ENCODE measurements at regions not wholly inside any gene's neighbourhood (a gene's known extent, or its start where the extent isn't known, plus 50 kb on each side); places are given as distances from the start of the nearest gene placed in this dataset.
"Not testable (repeated sequence)": the region's sequence is repeated elsewhere in the genome, so short reads cannot be mapped to it uniquely, and the experiment has no call there.

DNA sequence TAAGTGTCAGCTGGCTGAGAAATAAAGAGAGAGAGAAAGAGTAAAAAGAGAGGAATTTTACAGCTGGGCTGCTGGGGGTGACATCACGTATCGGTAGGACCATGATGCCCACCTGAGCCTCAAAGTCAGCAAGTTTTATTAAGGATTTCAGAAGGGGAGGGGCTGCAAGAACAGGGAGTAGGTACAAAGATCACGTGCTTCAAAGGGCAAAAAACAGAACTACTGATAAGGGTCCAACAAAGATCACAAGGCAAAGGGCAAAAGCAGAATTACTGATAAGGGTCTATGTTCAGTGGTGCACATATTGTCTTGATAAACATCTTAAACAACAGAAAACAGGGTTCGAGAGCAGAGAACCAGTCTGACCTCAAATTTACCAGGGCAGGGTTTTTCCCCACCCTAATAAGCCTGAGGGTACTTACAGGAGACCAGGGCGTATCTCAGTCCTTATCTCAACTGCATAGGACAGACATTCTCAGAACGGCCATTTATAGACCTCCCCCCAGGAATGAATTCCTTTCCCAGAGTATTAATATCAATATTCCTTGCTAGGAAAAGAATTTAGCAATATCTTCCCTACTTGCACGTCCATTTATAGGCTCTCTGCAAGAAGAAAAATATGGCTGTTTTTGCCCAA, 128.3 kb upstream of the PZP start:
- DNase-seq (ENCODE audit: low read depth): not testable (repeated sequence)

DNA sequence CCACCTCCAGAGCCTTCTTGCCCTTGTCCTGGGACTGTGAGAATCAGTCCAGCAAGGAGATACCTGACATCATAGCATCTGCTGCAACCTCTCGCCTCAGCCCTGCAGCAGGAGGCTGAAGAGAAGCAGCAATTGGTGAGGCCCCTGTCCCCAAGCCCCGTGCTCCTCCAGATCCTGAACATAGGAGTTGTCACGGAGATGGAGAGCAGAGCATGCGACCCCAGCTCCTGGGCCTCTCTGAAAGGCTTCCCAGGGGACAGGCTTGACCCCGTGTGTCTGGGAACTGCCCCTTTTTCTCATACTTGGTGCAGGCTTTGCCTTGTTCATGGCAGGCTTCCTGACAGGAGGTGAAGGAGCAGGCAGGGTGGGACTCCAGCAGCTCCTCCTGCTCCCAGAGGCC, 127.7 kb upstream of the PZP start:
- DNase-seq (ENCODE audit: low read depth): no peak

DNA sequence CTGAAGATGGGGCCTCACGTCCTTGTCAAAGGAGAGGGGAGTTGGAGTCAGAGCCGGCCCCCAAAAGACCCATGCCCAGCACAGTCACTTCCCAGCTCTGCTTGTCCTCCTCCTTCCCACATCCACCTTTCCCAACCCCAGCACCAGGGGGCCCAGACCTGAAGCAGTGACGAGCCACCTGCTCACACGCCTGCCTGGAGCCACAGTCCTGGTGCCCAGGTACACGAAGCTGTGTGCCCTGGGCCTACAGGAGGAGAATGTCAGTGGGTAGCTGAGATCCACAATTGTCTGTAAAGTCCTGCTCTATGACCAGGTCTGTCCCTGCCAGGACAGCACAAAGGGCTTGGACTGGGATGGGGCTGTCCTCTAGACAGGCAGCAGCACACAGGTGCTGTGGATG, 126.8 kb upstream of the PZP start:
- DNase-seq (ENCODE audit: low read depth): no peak

DNA sequence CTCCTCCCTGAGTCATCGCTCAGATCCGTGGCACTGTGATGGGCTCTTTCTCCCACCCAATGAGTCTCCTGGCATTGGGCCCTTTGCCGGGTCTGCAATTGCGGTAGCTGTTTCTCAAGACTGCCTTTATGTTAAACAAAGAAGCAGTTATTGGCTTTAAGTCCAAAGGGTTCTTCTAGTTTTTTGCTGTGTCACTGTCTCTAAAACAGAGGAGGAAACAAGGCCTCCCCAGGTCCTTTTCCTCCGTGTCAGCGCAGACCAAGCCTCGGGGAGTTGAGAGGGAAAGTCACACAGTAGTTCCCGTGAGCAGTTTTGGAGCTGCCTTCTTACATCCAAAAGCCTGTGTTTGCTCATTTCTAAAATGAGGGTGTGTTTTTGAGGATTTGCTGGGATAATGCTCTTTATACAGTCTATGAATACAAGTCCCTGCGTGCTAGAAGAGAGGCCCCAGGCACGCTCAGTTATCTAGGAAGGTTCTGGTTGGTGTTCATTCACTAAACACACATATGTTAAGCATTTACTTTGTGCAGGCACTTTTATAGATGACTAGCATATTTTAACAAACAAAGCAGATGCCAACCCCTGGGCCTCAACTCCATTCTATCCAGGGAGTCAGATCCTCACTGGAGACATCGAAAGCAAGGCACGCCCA, 126.0 kb upstream of the PZP start:
- peak; percentile 7 for DNase-seq (ENCODE audit: low read depth)

DNA sequence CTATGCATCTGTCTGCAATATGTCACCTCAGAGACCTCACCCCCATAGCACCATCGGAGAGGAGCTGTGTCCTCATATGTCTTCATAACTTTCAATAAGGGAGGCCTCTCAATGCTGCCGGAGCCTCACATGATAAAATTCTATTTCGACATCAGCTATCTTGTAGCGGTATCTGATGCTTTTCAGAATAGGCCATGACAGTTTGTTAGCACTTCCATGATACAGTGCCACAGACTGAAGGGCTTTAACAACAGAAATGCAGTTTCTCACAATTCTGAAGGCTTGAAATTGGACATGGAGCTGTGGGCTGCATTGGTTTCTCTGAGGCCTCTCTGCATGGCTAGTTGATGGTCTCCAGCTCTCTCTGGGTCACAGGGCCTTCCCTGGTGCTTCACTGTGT, 125.0 kb upstream of the PZP start:
- no peak for DNase-seq (ENCODE audit: low read depth)

DNA sequence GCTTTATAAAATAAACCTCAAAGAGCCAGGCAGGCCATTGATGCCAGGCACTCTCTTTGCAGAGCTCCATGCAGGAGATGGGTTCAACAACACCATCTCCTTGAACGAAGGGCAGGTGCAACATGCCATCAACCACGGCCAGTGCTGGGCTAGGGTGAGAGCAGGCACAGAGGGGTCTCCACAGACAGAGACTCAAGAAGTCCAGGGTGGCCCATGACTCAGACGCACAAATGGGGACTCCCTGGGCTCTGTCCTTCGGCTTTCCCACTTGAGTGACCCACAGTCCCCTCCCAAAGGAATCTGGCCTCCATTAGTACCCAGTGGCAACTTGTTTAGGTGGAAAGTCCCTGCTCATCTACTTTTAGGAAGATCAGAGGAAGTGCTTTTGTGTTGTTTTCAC, 124.4 kb upstream of the PZP start:
- DNase-seq (ENCODE audit: low read depth): no peak

DNA sequence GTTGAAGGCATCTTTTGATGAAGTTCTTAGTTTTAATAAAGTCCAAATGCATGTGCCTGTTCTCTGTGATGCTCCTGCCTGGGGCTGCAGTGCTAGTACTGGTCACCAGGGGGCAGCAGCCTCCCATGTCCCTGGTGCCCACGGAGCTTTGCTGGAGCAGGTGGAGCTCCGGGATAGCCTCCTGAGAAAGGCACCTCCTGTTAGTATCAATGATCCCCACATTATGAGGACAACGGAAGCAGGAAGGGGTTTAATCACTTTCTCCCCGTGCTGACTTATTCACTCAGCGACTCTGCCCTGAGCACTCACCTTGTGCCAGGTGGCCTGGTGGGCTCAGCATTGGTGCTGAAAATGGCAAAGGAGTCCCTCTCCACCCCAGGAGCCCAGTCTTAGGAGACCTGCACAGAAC, 123.0 kb upstream of the PZP start:
- peak; percentile 38 for DNase-seq (ENCODE audit: low read depth)

DNA sequence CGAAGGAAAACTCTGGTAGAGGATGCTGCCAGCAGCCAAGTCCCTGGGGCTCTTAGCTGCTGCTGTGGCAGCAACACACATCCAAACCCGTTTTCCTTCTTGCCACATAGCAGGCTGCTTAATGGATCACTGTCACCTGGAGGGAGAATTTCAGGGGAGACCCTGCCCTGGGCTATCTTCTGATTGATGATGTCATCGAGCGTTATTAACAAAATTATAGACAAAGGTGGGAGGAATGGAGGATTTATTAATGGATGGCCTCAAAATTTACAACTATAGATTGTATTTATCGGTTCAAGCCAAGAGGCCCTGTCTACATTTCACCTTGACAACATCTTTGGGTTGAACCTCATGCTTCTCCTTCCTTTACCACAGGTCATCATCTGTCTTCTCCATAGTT, 120.8 kb upstream of the PZP start:
- no peak for DNase-seq (ENCODE audit: low read depth)

DNA sequence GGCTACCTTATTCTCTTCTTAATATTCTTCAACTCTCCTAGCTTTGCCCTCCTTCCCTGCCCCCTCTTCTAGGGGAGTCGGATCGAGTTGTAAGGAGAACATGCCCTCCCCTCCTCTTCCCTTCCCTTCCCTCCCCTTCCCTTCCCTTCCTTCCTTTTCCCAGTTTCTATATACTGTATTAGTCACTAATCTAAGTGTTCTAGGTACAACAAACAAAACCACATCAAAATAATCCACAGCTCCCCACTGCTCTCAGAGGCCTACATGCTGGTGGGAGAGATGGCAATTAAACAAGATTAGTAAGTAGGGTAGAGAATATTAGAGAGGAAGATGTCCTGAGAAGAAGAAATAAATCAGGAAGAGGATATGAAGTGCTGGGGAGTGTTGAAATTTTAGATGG, 119.9 kb upstream of the PZP start:
- DNase-seq (ENCODE audit: low read depth): no peak

DNA sequence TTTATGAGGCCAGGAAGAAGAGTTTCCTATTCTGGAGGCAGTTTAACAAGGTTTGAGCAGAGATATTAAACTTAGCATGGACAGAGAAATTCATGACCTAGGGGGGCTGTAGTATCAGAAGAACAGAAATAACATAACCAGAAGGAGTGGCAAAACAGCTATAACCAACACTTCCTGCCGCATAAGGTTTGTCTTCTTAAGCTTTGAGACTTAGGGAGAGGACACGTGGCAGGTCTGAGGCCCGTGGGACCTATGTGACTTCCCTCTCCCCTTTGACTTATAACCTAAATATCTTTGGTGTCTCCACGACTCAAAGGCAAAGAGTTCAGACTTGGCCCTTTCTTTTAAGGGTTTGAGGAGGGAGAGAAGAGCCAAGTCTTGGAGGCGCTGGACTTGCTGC, 119.1 kb upstream of the PZP start:
- no peak for DNase-seq (ENCODE audit: low read depth)

DNA sequence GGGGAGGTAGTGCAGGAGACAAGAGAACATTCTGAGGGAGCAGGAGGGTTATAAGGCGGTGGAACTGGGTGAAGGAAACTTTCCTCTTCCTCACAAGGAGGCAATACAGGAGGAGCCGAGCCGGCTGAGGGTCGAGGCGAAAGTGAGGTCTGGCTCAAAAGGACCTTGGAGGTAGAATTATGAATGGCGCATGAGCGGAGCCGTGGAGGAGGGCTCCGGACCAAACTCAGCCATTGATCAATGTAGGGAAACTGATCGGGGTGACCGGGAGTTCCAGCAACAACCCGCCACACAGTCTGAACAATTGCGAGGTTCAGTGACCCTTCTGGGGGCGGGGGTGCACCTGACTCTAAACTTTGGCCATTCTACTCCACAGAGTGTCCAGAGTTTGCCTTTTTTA, 118.7 kb upstream of the PZP start:
- DNase-seq (ENCODE audit: low read depth): not testable (repeated sequence)

DNA sequence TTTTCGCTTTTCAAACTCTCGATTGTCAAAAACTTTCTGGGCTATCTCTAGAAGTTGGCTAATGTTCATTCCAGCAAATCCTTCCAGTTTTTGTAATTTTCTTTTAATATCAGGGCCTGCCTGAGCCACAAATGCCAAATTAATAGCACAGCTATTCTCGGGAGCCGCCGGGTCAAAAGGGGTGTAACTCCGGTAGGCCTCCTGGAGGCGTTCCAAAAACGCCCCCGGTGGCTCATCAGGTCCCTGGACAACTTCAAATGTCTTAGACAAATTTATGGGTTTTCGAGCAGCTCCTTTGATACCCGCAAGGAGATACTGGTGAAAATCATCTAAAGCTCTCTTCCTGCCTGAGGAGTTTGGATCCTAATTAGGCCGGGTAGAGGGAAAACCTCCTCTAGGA, 117.9 kb upstream of the PZP start:
- no peak for DNase-seq (ENCODE audit: low read depth)

DNA sequence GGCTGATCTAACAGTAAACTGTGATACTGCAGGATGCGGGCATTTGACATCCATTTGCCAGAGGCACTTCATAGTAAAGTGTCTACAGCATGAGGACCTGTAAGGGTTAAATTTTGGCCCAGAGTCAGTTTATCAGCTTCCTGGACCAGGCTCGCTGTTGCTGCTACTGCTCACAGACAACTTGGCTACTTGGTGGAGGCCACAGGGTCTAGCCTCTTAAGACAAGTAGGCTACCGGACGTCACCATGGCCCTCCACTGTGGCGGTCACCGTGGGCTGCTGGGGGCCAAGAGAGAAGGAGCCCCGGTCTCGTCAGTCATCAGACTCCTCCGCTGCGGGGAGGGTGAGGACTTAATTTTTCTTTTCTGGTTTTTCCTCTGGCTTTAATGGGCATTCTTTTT, 117.3 kb upstream of the PZP start:
- DNase-seq (ENCODE audit: low read depth): no peak

DNA sequence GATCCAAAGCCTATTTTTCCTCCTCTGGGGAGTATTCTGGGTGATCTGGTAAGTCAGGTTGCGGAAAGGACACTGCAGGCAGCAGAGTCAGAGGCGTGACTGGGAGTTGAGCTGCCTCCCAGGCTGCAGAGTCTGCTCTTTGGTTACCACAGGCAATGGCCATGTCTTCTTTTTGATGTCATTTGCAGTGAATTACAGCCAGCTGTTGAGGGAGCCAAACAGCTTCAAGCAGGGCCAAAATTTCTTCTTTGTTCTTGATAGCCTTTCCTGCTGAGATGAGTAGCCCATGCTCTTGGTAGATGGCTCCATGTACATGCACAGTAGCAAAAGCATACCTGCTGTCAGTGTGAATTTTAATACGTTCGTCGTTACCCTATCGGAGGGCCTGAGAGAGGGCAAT, 116.6 kb upstream of the PZP start:
- no peak for DNase-seq (ENCODE audit: low read depth)

DNA sequence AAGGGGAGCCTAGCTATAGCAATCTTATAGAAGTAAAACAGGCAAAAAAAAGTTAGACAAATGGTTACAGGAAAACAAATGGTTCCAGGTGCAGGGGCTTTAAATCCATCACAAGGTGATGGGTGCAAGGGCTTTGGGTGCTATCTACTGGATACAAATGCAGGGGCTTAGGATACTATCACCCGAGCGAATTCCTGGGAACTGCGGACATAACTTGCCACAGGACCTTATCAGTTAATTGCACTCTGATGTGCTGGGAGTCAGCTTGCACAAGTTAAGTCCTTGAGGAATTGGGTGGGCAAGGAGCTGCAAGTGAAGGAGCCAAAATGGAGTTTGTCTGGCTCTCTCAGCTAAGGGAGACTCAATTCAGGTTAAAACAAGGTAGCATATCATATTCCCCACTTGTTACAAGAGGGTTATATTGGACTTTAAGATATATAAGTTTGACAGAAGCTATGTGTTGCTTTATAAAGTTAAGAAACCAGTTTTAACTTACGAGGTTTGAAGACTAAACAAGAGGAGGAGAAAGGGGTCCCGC, 115.0 kb upstream of the PZP start:
- DNase-seq (ENCODE audit: low read depth): no peak

DNA sequence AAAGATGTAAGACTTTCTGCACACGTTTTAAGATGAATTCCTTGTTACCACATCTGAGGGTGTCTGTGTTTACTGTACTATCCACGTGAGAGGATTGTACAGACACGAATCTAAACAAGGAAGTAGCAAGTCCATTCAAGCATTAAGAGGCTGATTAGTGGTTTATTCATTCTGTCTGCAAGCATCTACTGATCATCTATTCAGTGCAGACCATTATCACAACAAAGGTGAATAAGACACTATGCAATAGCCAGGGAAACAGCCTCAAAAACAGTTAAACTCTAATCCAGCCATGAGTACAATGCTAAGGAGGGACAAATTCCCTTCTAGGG, 111.6 kb upstream of the PZP start:
- no peak for DNase-seq (ENCODE audit: low read depth)

DNA sequence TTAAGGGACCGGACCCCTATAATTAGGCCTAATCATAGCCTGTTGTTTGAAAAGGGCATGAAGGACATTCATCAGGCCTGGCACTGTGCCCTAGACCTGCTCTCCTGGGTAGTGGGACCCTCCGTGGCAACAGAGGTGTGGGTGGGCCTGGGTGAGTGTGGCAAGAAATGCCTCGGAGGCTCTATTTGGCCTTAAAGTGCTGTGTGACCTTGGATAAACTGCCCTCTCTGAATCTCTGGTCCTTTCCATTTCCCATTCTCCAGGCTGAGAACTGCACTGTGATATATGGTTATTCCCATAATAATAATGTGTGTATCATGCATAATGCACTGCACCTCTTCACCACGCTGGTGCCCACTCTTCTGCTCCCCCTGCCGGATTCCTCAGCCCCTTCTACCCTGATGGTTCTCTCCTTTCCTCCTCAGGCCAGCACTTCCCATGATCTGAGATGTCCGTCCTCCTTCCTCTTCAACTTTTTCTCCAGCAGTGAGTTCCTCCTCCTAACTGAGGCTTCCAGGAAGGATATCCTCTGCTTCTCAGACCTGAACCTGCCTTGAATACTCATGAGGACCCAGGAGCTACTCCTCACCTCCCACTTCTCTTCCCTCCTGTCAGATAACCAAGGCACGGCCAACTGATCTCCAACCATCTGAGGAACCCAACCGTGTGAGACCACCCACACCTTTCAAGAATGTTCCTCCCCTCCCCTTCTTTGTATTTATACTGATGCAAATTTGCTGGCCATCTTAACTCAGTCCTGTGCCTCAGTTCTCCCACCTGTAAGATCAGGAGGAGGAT, 111.0 kb upstream of the PZP start:
- DNase-seq (ENCODE audit: low read depth): no peak

DNA sequence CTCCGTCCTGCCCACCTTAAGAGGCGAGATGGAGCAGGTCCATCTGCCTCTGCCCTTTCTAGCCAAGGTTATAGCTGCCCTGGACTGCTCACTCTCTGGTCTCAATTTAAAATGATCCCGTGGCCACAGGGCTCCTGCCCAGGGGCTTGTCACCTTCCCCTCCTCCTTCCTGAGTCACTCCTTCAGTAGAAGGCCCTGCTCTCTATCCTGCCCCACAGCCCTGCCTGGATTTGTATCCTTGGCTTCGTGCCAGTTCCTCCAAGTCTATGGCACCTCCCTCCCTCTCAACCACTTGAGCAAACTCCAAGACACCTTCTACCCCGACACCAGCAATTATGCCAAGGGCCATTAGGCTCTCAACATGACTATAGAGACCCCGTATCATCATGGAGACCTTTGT, 105.3 kb upstream of the PZP start:
- DNase-seq (ENCODE audit: low read depth): not testable (repeated sequence)

DNA sequence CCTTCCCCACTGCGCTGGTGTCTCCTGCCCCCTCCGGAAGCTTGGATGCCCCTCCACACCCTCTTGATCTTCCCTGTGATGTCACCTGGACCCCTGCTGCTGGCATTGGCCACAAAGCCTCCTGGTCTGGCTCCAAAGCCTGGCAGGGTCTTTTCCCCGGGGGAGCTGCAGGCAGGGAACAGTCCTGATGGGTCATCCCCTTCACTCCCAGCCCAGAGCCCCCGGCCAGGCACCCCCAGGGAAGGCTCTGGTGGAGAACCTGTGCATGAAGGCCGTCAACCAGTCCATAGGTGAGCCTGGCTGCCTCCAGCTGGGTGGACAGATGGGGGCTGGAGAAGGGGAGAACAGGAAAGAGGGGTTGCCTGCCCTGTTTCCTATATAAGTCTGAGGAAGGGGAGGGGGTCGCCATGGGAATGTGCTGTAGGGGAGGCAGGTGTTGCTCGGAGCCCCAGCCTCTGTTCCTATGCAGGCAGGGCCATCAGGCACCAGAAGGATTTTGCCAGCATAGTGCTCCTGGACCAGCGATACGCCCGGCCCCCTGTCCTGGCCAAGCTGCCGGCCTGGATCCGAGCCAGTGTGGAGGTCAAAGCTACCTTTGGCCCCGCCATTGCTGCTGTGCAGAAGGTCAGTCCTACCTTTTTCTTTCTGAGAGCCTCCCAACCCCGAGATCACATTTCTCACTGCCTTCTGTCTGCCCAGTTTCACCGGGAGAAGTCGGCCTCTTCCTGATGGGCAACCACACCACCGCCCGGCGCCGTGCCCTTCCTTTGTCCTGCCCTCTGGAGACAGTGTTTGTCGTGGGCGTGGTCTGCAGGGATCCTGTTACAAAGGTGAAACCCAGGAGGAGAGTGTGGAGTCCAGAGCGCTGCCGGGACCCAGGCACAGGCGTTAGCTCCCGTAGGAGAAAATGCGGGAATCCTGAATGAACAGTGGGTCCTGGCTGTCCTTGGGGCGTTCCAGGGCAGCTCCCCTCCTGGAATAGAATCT, 104.5 kb upstream of the PZP start:
- DNase-seq (ENCODE audit: low read depth): not testable (repeated sequence)

DNA sequence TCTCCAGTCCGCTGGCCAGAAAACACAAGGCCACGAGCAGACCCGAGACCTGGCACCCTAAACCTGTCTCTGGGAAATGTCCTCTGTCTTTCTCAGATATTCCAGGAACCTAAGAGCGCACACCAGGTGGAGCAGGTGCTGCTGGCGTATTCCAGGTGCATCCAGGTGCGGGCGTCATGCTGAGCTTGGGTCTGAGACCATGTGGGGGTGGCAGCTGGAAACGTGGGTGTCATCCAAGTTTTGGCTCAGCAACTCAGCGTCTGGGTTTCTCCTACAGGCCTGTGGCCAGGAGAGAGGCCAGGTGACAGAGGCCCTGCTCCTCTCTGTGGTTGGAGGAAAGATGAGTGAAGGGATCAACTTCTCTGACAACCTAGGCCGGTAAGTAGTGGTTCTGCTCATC, 103.3 kb upstream of the PZP start:
- not testable (repeated sequence) for DNase-seq (ENCODE audit: low read depth)

DNA sequence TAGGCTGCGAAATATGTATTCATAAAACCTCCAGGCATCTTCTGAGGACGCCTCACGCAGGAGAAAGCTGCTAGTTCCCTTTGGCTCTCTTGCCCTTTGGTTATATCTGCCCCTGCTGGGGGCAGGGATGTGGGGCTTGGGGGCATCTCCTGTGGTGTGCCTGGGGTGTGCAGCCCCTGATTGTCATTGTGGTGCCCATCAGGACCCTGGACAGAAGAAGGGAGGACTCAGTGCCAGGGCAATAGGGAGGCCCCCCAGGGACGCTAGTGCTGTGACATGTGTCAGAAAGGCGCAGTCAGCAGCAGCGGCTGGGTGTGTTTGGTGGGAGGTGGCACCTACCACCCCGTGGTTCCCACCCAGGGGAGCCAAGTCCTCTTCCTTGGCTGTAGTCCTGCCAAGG, 102.5 kb upstream of the PZP start:
- not testable (repeated sequence) for DNase-seq (ENCODE audit: low read depth)

DNA sequence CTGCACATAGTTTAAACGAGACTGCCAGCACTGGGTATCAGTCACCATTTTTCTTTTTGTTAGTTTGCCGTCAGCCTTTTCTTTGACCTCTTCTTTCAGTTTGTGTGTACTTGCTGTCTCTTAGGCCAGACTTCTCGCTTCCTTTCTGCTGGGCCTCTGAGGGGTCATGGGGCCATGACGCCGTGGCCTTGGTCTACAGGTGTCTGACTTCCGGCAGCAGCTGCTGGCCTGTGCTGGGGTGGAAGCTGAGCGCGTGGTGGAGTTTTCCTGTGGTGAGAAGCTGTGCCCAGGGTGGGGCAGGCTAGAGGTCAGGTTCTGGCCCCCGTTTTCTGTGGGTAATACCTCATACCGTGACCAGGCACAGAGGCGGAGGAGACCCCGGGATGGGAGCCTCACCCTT, 101.6 kb upstream of the PZP start:
- DNase-seq (ENCODE audit: low read depth): not testable (repeated sequence)

Measured in fibroblast of gingiva (primary cell).